Spleen (tissue), 11 donors: ENCODE measurements at regions not wholly inside any gene's neighbourhood (a gene's known extent, or its start where the extent isn't known, plus 50 kb on each side); places are given as distances from the start of the nearest gene placed in this dataset.

Source experiments
- DNase-seq: peaks from one replicate; pipeline ENCODE4 v3.0.0-alpha.2; 2020
- H3K27ac ChIP-seq, 8 donors: fragments of 200-600 bp; sonication (generic) in 7 of 8; 1 replicate in 4 of 8; 2 replicates in 4 of 8; pipeline versions ENCODE4 v1.5.0 to v1.8.0; 2016 to 2021; ENCODE audit warnings: inconsistent platforms in 4 of 8, mild to moderate bottlenecking in 4 of 8, moderate library complexity in 1 of 8
- H3K27me3 ChIP-seq, 7 donors: fragments of 200-600 bp; sonication (generic) in 6 of 7; replicated peaks in 1 of 7; 1 replicate in 4 of 7; 2 replicates in 3 of 7; pipeline versions ENCODE4 v1.5.0 to v1.8.0; 2016 to 2021; ENCODE audit warnings: inconsistent platforms in 3 of 7, mild to moderate bottlenecking in 1 of 7
- H3K36me3 ChIP-seq, 6 donors: fragments of 200-600 bp; sonication (generic) in 5 of 6; 1 replicate in 4 of 6; 2 replicates in 2 of 6; pipeline versions ENCODE4 v1.5.0 to v1.8.0; 2016 to 2021; ENCODE audit warnings: inconsistent platforms in 2 of 6
- H3K4me1 ChIP-seq, 6 donors: fragments of 200-600 bp; sonication (generic) in 5 of 6; 1 replicate in 3 of 6; 2 replicates in 3 of 6; pipeline versions ENCODE4 v1.5.0 to v1.8.0; 2016 to 2021; ENCODE audit warnings: inconsistent platforms in 3 of 6
- H3K4me3 ChIP-seq, 8 donors: fragments of 200-600 bp; sonication (generic) in 7 of 8; 1 replicate in 4 of 8; 2 replicates in 4 of 8; pipeline versions ENCODE4 v1.5.0 to v1.8.0; 2016 to 2021; ENCODE audit warnings: inconsistent platforms in 4 of 8, mild to moderate bottlenecking in 4 of 8, moderate library complexity in 2 of 8
- H3K9me3 ChIP-seq, 8 donors: fragments of 200-600 bp; sonication (generic) in 7 of 8; 1 replicate in 4 of 8; 2 replicates in 4 of 8; pipeline versions ENCODE4 v1.5.0 to v1.8.0; 2016 to 2021; ENCODE audit warnings: inconsistent platforms in 4 of 8
- POLR2A ChIP-seq, 3 donors: fragments of 450-650 bp; IDR thresholded peaks; one replicate each; pipeline ENCODE4 v1.5.1; 2017; ENCODE audit warnings: antibody characterized with exemption in 3 of 3, mild to moderate bottlenecking in 1 of 3
- POLR2AphosphoS5 ChIP-seq, 3 donors: sonication (generic); formaldehyde crosslinking; IDR thresholded peaks; one replicate each; pipeline ENCODE4 v1.5.1; 2017; ENCODE audit warnings: antibody characterized with exemption in 3 of 3
- WGBS, 5 donors: extraction: QIAGEN DNeasy Blood & Tissue Kit in 3 of 5; methylation state at CpG; one replicate each; pipeline versions ENCODE4 v1.1.5 to v1.1.7; 2013 to 2018; 5-methylcytosine and 5-hydroxymethylcytosine counted together
- intact Hi-C: fragments of 100-400 bp; cut with DNase I; formaldehyde crosslinking; loops from one replicate; pipeline ENCODE4 v1.15.0; 2023; ENCODE audit warnings: low total_unique reads
- TF ChIP-seq, protein P1 (sequence below), 11 experiments: fragments of 200-600 bp in 7 of 11; fragments of 450-650 bp in 4 of 11; sonication (generic) in 4 of 11; IDR thresholded peaks in 8 of 11; conservative IDR thresholded peaks in 3 of 11; 1 replicate in 7 of 11; 2 replicates in 4 of 11; pipeline versions ENCODE4 v1.4.0 to v1.8.0; 2016 to 2021; ENCODE audit warnings: antibody characterized with exemption in 11 of 11, inconsistent platforms in 4 of 11, mild to moderate bottlenecking in 1 of 11
- donor health status: healthy with polysubstance abuse.
- donor health status: DM: no; HTN: no; CAD: no; lungs with moderate emphysema.
- donor health status: DM: no; HTN: no; CAD: no.
- donor health status: Bipolar disorder and iron deficiency.
- donor health status: healthy.
- donor health status: DM: no; HTN: no; CAD: no.
- donor health status: DM: yes; HTN: yes; CAD: no.

DNA sequence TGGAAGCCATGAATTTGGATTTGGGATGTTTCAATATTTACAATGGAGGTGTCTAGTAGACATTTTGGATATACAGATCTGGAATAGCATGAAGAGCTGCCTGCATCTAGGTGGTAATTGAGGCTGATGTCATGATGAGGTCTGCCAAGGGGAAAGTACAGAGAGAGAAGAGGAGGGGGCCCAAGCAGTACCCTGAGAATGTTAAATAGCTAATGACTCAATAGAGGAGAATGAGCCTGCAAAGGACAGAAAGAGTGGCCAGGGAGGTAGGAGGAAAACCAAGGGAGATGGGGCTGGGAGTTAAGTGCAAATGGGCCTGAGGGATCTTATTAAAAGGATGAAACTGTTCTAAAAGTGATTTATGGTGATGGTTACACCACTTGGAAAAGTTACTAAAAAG, 182.2 kb upstream of the KIT start:
- Histone ChIP-seq H3K4me1 (no peaks in the 10 kb centered on the region), H3K4me3 (no peak overlapping the region), H3K27me3 (no peaks in the 10 kb centered on the region), H3K27ac (no peak overlapping the region), H3K9me3 (peaks cover 0 to 22% (median 18%) of the 10 kb centered on the region in 8 donors), H3K36me3 (no peaks in the 10 kb centered on the region)
- no peak for DNase-seq
- intact Hi-C loops = no loop called here
- TF ChIP-seq, protein P1, sequence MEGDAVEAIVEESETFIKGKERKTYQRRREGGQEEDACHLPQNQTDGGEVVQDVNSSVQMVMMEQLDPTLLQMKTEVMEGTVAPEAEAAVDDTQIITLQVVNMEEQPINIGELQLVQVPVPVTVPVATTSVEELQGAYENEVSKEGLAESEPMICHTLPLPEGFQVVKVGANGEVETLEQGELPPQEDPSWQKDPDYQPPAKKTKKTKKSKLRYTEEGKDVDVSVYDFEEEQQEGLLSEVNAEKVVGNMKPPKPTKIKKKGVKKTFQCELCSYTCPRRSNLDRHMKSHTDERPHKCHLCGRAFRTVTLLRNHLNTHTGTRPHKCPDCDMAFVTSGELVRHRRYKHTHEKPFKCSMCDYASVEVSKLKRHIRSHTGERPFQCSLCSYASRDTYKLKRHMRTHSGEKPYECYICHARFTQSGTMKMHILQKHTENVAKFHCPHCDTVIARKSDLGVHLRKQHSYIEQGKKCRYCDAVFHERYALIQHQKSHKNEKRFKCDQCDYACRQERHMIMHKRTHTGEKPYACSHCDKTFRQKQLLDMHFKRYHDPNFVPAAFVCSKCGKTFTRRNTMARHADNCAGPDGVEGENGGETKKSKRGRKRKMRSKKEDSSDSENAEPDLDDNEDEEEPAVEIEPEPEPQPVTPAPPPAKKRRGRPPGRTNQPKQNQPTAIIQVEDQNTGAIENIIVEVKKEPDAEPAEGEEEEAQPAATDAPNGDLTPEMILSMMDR (IDR thresholded peaks at IDR 0.05 in 8 of 11, conservative IDR thresholded peaks at IDR 0.05 in 3 of 11) = no peak
- TF ChIP-seq POLR2A (IDR thresholded peaks at IDR 0.05) (no peak), POLR2AphosphoS5 (IDR thresholded peaks at IDR 0.05) (no peak)

DNA sequence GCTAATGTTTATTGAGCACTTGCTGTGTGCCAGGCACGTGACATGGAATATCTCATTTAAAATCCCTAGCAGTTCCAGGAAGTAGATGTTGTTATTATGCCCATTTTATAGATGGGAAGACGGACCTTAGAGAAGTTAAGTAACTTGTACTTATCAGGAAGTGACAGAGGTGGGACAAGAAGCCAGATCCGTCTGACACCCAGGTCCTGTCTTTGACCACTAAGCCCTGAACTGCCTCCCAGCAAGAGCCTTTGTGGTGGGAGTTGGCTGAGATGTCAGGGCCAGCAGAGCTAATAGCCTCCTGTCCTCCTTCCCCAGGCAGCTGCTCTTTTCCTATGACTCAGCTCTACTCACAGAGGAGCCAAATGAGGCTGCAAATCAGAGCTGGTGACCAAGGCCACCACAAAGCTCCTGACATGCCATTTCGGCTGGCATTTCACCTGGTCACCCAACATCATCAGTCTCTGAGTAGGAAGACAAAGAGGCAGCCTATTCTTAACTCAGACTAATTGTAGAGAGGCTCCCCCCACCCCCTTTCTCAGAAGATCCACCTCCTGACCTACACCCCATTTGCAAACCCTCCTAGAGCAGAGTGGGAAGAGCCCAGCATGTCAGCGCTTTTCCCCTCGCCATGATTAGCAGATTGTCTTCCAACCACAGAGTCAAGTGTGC, 175.1 kb upstream of the KIT start:
- WGBS, 5 donors = 80 to 87% (median 84%) methylated on average over 6 of the region's 6 CpGs
- no peak overlapping the region for H3K4me3 ChIP-seq
- H3K9me3 ChIP-seq = peaks cover 0 to 23% (median 19%) of the 10 kb centered on the region in 8 donors
- H3K27me3 ChIP-seq = no peaks in the 10 kb centered on the region
- no peak overlapping the region for H3K27ac ChIP-seq
- intact Hi-C loops = no loop called here
- DNase-seq = no peak
- TF ChIP-seq POLR2A (IDR thresholded peaks at IDR 0.05) = no peak
- TF ChIP-seq, protein P1 (IDR thresholded peaks at IDR 0.05 in 8 of 11, conservative IDR thresholded peaks at IDR 0.05 in 3 of 11) = no peak
- no peak for TF ChIP-seq POLR2AphosphoS5 (IDR thresholded peaks at IDR 0.05)
- no peaks in the 10 kb centered on the region for H3K4me1 ChIP-seq
- no peaks in the 10 kb centered on the region for H3K36me3 ChIP-seq

DNA sequence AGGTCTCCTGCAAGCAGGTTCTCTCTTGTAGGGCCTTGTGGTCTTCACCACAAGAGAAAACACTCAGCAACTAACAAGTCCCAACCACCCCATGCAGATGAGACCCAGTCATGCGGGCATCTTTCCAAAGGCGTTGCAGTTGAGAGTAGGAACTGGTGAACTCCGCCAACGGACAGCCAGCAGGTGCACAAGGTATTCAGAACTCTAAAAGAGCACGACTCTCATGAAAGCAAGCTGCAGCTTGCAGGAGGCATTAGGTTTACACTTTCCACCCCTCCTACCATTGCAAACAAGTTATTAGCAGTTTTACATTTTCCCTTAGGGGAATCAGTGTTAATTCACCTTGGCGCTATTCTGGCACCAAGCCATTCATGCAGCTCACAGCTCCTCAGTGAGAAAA, 173.4 kb upstream of the KIT start:
- Histone ChIP-seq H3K27ac (no peak overlapping the region), H3K27me3 (no peaks in the 10 kb centered on the region), H3K4me3 (no peak overlapping the region), H3K9me3 (peaks cover 0 to 15% (median 10%) of the 10 kb centered on the region in 8 donors), H3K36me3 (no peaks in the 10 kb centered on the region), H3K4me1 (no peaks in the 10 kb centered on the region)
- no peak for DNase-seq
- WGBS, 5 donors = 86 to 93% (median 90%) methylated on average over 6 of the region's 6 CpGs
- TF ChIP-seq POLR2AphosphoS5 (IDR thresholded peaks at IDR 0.05) (no peak), POLR2A (IDR thresholded peaks at IDR 0.05) (no peak)
- TF ChIP-seq, protein P1 (IDR thresholded peaks at IDR 0.05 in 8 of 11, conservative IDR thresholded peaks at IDR 0.05 in 3 of 11) = no peak
- intact Hi-C loops = no loop called here

DNA sequence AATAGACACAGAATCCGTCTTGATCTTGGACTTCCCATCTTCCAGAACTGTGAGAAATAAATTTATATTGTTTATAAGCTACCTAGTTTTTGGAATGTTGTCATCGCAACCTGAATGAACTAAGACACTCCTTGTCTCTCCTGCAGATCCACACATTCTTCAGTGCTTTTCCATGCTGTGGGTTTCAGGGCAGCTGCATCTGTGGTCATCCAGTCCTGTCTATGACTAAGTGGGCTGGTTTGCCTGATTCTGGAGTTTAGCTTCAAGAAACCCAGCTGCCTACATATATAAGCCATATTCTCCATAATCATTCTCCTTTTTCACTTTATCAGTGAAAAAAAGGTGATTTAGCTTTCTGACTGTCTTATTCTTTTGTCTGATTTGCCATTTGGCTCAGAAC, 170.3 kb upstream of the KIT start:
- TF ChIP-seq POLR2A (IDR thresholded peaks at IDR 0.05) (no peak), POLR2AphosphoS5 (IDR thresholded peaks at IDR 0.05) (no peak)
- TF ChIP-seq, protein P1 (IDR thresholded peaks at IDR 0.05 in 8 of 11, conservative IDR thresholded peaks at IDR 0.05 in 3 of 11) = no peak

More for the DNA sequence above, 170.3 kb upstream of the KIT start:
- H3K4me3 ChIP-seq = no peak overlapping the region
- no peak for DNase-seq
- WGBS, 5 donors = 89 to 98% (median 90%) methylated on average over 2 of the region's 2 CpGs
- intact Hi-C loops = no loop called here
- H3K9me3 ChIP-seq = no peaks in the 10 kb centered on the region
- no peaks in the 10 kb centered on the region for H3K36me3 ChIP-seq
- H3K27me3 ChIP-seq = no peaks in the 10 kb centered on the region
- no peak overlapping the region for H3K27ac ChIP-seq
- H3K4me1 ChIP-seq = no peaks in the 10 kb centered on the region
